ENCODE measurements at regions not wholly inside any gene's neighbourhood (a gene's known extent, or its start where the extent isn't known, plus 50 kb on each side); places are given as distances from the start of the nearest gene placed in this dataset.
"Not testable (repeated sequence)": the region's sequence is repeated elsewhere in the genome, so short reads cannot be mapped to it uniquely, and the experiment has no call there.

DNA sequence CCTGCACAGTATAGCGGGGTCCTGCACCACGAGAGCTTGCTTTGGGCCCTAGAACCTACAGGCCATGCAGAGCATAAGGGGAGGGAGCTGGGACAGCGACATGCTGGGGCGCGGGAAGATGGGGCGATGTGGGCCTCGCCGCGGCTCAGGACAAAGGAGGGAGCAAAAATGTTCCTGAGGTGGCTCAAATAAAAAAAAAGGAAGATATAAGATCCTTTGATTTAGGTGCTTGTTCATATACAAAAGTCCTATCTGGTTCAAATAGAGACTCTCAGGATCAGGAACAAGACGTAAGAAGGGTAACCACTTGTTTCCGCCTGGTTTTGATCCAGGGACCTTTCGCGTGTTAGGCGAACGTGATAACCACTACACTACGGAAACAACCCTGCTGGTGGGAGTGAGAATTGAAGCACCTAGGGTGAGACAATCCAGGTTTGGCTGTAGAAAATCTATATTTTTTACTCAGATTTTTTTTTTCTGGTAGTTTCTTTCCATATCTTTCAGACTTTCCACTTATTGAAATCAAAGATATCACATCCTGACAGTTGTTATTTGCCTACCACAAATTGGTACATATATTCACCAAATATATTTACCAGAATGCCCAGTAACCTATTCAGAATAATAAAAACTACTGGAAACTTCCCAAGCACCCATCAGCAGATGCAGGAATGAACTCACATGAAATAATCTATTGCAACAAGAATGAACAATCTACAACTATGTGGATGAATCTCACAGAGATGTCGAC lies 177.9 kb upstream of the ZNF184 start:
- DNase-seq (ENCODE audit: low read depth): peak; percentile 85
- TF ChIP-seq, protein P1, sequence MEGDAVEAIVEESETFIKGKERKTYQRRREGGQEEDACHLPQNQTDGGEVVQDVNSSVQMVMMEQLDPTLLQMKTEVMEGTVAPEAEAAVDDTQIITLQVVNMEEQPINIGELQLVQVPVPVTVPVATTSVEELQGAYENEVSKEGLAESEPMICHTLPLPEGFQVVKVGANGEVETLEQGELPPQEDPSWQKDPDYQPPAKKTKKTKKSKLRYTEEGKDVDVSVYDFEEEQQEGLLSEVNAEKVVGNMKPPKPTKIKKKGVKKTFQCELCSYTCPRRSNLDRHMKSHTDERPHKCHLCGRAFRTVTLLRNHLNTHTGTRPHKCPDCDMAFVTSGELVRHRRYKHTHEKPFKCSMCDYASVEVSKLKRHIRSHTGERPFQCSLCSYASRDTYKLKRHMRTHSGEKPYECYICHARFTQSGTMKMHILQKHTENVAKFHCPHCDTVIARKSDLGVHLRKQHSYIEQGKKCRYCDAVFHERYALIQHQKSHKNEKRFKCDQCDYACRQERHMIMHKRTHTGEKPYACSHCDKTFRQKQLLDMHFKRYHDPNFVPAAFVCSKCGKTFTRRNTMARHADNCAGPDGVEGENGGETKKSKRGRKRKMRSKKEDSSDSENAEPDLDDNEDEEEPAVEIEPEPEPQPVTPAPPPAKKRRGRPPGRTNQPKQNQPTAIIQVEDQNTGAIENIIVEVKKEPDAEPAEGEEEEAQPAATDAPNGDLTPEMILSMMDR (IDR thresholded peaks at IDR 0.05; ENCODE audit: insufficient read depth, low read depth, low read length, missing control alignments): peak; percentile 26
- H3K4me3 ChIP-seq (ENCODE audit: low read depth, low read length): no peak overlapping the region

DNA sequence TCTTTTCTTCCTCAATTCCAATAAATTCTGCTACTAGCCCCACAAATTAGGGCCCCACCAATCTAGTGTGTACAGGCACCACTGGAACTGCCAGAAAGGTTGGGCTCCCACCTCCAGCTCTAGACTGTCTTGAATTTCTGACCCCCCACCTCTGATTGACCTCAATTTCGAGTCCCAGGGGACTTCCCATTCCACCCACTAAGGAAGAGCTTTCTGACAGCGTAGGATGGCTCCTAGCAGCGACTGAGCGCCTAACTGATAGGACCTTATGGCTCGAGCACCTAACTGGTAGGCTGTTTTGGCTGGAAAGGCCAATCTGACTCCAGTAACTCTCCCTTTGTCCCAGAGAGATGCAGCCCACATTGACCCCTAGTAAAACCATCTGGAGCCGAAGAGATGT lies 171.6 kb upstream of the ZNF184 start:
- no peak for DNase-seq (ENCODE audit: low read depth)
- no peak overlapping the region for H3K4me3 ChIP-seq (ENCODE audit: low read depth, low read length)
- TF ChIP-seq, protein P1 (IDR thresholded peaks at IDR 0.05; ENCODE audit: insufficient read depth, low read depth, low read length, missing control alignments): no peak

DNA sequence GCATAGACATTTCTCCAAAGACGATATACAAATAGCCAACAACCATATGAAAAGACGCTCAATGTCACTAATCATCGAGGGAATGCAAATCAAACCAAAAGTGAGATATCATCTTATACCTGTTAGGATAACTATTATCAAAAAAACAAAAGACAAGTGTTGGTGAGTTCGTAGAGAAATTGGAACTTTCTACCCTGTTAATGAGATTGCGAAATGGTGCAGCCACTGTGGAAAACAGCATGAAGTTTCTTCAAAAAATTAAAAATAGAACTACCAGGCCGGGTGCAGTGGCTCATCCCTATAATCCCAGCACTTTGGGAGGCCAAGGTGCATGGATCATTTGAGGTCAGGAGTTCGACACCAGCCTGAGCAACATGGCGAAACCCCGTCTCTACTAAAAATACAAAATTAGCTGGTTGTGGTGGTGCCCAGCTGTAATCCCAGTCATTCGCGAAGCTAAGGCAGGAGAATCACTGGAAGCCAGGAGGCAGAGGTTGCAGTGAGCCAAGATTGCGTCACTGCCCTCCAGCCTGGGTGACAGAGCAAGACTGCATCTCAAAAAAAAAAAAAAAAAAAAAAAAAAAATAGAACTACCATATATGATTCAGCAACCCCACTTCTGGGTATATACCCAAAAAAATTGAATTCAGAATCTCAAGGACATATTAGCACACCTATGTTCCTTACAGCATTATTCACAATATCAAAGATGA lies 170.0 kb upstream of the ZNF184 start:
- TF ChIP-seq, protein P1 (IDR thresholded peaks at IDR 0.05; ENCODE audit: insufficient read depth, low read depth, low read length, missing control alignments): no peak
- DNase-seq (ENCODE audit: low read depth): no peak

DNA sequence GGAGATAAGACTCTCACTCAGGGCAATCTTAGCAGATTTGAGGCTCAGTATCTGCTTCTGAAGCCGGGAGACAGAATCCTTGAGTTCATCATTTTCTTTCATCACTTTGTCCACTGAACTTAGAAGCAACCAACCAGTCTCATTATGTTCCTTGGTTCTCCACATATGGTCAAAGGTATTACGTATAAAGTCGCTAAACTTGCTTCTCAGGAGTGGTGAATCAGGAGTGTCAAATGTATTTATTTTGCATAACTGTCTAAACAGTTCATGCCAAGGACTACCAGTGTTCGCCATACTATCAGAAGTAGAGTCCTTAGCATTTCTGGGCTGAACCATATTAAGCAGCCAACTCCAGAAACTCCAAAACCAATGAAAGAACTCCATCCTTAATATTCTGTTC lies 163.0 kb upstream of the ZNF184 start:
- H3K4me3 ChIP-seq (ENCODE audit: low read depth, low read length); DNase-seq (ENCODE audit: low read depth): not testable (repeated sequence)

More for the DNA sequence above, 170.0 kb upstream of the ZNF184 start:
- H3K4me3 ChIP-seq (ENCODE audit: low read depth, low read length): no peak overlapping the region

DNA sequence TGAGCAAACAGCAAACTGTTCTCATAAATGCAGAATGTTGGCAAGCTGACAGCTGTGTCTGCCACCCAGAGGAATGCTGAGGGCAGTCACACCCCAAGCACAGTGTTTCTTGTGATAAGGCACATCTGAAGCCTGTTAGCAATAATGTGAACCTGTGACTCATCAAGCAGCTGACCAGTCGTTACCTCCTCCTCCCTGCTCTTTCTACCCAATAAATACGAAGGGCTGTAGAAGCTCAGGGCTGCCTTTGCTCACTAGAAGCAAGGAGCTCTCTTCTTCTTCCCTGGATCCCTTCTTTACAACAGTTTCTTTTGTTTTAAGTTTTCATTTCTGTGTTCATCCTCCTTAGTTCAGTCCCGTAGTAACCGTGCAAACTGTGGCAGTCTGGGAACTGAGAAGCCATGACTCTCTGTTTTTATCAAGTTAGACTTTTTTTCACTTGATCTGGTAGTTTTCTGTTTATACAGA lies 160.3 kb upstream of the ZNF184 start:
- not testable (repeated sequence) for DNase-seq (ENCODE audit: low read depth); H3K4me3 ChIP-seq (ENCODE audit: low read depth, low read length)

DNA sequence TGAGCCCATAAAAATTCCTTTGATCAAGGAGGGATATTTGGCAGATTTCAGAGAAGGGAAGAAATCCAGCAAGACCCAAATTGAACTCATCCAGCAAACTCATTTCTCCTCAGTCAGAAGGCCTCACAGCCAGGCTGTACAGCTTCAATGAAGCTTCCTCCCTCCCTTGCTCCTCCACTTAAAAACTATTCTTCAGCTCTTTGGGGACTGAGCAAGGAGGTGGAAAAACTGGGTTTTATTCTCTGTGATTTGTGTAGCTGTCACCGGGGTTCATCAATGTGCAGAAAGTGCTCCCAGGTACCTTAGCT lies 158.7 kb upstream of the ZNF184 start:
- DNase-seq (ENCODE audit: low read depth): no peak
- TF ChIP-seq, protein P1 (IDR thresholded peaks at IDR 0.05; ENCODE audit: insufficient read depth, low read depth, low read length, missing control alignments): no peak
- H3K4me3 ChIP-seq (ENCODE audit: low read depth, low read length): no peak overlapping the region

DNA sequence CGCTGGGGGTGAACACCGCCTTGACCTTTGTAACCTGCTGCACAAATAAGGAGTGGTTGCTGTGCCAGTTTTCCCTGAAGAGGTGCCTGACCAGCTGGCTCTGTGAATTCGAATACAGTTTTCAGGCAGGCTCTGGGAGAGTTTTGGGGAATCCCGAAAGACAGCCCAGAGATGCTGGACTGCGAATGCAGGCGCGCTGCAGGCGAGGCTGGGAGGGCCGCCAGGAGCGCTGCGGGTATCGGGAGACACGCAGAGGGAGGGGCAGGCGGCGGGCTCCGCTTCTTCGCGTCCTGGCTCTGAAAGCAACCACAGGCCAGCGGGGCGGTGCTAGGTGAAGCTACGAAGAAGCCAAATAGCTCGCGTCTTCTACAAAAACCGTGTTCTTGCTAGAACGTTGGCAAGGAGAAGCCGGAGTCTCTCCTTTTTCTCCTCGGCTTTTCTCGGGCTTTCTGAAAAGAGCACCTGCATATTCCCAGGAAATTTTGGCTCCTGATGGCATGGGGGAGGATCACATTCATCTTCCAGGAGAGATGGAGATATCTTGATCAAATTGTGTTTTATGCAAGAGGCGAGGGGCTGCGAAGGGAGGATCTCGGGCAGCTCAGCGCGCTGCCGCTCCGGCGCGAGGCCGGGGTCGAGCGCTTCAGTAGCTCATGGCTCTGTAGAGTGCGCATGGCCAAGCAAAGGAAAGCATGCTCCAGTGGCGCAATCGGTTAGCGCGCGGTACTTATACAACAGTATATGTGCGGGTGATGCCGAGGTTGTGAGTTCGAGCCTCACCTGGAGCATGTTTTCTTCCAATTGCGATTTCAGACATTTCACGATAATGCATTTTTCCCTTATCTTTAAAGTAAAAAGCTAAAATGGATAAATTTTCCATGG lies 158.1 kb upstream of the ZNF184 start:
- H3K4me3 ChIP-seq (ENCODE audit: low read depth, low read length): peak overlapping the region; percentile 46
- TF ChIP-seq, protein P1 (IDR thresholded peaks at IDR 0.05; ENCODE audit: insufficient read depth, low read depth, low read length, missing control alignments): no peak
- peak; percentile 82 for DNase-seq (ENCODE audit: low read depth)
